ENCODE measurements at regions not wholly inside any gene's neighbourhood (a gene's known extent, or its start where the extent isn't known, plus 50 kb on each side); places are given as distances from the start of the nearest gene placed in this dataset.

- DNase-seq: peak; percentile 31
Measured at GRCh38 chr17:77507111-77507885, 366.5 kb downstream of the SEC14L1 start.

DNA sequence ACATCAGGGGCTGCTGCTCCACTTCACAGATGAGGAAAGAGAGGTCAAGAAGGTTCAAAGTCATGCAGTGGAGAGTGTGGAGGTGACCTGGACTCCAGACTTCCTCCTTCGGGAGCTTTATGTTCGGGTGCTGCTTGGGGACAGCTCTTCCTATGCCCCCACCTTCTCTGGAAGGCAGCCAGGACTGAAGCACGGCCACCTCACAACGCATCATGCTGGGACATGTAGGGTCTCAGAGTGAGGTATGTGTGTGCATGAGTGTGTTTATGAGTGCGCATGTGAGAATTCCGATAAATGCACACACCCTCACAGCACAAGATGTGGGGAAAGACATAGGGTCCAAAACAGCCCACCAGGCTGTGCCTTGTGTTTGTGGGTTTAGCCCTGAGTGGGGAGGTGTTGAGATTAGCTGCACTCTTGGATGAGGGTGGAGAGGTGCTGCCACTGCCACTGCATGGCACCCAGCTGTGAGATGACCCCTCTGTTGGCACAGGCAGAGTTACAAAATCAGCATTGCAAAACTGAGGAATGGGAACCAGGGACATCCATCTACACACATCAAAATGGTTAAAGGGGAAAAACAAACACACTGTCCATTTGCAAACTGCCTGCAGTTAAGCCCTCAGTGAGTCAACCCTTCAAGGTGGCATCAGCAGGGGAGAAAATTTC is 367.4 kb downstream of the SEC14L1 start:
- no peak for DNase-seq

GRCh38 chr17:77509089-77509488 is 368.3 kb downstream of the SEC14L1 start:
- DNase-seq: no peak

DNA sequence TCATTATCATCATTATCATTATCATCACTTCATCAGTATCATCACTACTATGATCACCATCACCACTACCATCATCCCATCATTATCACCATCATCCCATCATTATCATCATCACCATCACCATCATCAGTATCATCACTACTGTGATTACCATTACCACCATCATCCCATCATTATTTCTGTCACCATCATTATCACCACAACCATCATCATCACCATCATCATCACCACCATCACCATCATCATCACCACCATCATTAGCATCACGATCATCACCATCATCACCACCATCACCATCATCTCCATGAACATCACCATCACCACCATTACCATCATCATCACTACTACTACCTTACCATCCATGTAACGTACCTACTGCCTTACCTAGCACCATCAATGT is 368.8 kb downstream of the SEC14L1 start:
- no peak for DNase-seq

DNA sequence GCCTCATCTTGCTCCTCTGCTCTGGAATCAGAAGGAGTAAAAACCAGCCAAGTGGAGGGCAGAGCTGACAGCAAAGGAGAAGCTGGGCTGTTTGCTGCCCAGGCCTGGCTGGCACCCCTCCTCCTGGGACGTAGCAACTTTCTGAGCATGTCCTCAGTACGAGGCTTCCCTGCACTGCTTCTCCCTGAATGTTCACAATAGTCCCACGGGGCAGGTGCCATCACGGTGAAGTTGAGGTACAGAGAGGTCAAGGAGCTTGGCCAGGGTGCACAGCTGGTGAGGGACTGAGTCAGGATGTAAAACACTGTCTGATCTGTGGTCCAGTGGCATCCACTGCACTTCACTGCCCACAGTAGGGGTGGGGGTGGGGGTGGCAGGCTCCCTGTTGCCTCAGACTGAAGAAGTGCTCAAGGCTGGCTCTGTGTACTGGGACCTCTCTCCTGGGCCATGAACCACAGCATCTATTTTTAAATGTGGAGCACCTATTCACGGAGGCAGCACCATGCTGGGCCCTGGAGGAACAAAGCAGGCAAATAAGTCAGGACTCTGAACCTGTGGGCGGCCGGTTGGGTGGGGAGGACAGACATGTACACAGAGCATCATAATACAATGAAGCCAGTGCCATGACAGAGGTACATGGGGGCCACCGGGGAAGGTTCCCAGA is 369.5 kb downstream of the SEC14L1 start:
- DNase-seq: no peak

DNA sequence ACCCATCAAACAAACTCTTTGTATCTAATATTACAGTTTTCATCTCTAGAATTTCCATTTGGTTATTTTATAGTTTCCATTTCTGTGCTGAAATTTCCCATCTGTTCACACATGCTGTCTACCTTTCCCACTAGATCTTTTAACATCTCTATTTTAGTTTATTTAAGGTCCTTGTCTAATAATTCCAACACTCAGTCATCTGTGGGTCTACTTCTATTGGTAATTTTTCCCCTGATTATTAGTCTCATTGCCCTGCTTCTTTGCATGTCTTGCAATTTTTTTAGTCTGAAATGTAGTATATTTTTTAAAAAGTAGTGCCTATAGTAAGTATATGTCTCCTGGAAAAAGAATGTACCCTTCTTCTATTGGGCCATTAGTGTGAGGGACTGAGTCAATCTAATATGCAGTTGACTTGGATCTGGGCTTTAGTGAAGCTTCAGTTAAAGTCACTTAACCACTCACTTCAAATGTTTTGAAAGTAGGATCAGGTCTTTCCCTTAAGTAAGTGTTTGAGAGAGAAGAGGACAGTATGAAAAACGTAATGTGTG is 370.8 kb downstream of the SEC14L1 start:
- no peak for DNase-seq

- DNase-seq: no peak
Measured at GRCh38 chr17:77512062-77512946, 371.5 kb downstream of the SEC14L1 start.

DNA sequence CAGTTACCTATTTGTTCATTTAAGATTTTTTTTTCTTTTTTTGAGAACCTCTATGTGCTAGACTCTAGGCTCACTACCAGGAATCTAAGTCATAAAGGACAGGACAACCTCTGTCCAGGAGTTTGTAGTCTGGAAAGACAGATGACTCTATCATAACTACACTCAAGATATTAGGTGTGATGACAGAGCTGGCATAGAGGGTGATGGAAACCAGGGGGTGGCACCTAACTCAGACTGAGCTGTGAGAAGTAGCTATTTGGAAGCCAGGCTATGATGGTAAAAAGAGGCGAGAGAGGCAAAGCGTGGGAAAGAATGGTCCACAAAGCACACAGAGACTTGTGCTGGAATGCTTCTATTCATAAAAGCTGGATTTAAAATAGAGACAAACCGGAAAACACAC is 372.3 kb downstream of the SEC14L1 start:
- no peak for DNase-seq

- no peak for DNase-seq
Measured at GRCh38 chr17:77515227-77515626, 374.5 kb downstream of the SEC14L1 start.

DNA sequence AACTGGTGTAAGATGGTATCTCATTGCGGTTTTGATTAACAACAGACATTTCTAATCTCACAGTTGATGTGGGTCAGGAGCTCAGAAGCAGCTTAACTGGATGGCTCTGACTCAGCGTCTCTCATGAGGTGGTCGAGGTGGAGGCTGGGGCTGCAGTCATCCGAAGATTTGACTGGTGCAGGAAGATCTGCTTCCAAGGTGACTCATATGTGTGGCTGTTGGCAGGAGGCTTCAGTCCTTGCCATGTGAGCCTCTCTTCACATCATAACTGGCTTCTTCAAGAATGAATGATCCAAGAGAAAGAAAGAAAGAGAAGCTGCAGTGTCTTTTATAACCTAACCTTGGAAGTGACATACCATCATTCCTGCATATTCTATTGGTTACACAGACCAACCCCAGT is 376.1 kb downstream of the SEC14L1 start:
- DNase-seq: no peak

DNA sequence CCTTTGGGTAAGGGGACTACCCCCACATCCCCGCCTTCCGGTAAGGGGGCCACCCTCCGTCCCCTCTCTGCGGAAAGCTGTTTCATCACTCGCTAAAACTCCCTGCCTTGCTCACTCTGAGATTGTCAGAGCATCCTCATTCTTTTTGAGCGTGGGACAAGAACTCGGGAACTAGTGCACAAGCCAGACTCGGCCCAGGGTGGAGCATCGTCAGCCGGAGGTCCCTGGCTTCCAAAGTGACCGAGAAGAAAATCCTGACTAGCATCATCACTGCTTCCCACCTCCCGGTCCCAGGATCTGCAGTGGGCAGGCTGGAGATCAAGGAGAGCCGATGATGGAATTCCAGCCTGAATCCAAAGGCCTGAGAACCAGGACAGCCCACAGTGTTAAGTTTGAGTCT is 380.3 kb downstream of the SEC14L1 start:
- no peak for DNase-seq

GRCh38 chr17:77523540-77523939 is 382.8 kb downstream of the SEC14L1 start:
- DNase-seq: no peak

DNA sequence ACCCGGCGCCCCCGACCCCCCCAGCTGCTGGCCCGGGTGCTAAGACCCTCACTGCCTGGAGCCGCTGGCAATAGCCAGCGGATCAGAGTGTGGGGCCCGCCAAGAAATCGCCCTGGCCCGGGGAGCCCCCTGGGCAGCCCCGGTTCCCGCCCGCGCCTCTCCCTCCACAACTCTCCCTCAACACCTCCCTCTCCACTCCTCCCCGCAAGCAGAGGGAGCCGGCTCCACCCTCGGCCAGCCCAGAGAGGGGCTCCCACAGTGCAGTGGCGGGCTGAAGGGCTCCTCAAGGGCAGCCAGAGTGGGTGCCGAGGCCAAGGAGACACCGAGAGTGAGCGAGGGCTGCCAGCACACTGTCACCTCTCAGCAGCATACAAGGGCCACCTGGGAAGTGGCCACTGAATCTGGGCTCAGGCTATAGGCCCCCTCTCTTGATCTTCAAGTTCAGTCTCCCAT is 385.5 kb downstream of the SEC14L1 start:
- no peak for DNase-seq

GRCh38 chr17:77526728-77527350 is 386.1 kb downstream of the SEC14L1 start:
- no peak for DNase-seq

DNA sequence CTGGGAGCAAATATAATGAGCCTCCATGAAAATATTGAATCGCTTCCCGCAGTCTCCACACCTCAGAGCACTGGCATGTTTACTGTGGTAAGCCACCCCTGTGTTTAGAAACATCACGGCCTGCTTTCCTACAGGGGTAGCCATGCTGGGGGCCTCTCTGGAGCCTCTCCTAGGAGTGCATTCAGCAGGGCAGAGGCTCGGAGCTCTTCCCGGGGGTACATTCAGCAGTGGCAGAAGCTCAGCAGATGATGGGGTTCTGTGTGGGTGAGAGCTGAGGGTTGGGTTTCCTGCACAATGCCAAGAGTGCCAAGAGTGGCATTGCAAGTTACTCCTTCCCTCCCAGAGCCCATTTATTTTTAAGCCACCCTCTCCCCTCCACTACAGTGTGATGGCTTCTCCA is 386.6 kb downstream of the SEC14L1 start:
- no peak for DNase-seq

- no peak for DNase-seq
Measured at GRCh38 chr17:77527836-77528505, 387.2 kb downstream of the SEC14L1 start.

DNA sequence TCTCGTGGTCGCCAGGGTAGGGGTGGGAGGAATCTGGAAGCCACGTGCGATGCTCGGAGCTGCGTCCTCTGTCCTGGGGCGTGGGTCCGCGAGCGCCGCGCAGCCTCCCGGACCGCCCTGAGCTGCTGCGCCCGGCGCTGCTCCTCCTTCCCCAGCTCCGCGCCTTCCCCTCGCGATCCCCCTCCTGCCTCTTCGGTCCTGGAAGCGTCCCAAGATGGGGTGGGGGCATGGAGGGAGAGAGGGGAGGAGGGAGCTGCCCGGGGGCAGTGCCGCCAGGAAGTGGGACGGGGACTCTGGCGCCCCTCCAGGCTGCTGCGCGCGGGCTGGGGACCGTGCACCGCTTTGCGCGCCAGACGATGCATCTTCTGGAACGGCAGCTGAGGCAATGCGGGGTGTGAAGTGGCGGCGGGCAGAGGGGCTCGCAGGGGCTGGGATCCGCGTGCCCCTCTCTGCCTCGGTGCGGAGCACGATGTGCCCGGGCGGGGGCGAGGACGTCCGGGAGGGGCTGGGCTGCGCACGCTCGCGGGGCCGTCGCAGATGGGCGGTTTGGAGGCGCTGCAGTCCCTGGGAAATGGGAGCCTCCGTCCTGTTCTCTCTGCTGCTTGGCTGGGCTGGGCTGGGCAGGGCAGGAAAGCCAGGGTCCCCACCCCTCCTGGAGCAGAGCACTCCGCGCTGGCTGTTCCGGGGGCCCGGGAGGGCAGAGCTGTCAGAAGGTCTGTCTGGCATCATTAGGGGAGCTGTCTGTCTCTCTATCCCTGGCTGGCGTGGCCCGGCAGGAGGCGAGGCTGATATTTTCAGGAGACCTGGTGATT is 388.0 kb downstream of the SEC14L1 start:
- peak; percentile 31 for DNase-seq

- DNase-seq: no peak
Measured at GRCh38 chr17:77529328-77529650, 388.5 kb downstream of the SEC14L1 start.

DNA sequence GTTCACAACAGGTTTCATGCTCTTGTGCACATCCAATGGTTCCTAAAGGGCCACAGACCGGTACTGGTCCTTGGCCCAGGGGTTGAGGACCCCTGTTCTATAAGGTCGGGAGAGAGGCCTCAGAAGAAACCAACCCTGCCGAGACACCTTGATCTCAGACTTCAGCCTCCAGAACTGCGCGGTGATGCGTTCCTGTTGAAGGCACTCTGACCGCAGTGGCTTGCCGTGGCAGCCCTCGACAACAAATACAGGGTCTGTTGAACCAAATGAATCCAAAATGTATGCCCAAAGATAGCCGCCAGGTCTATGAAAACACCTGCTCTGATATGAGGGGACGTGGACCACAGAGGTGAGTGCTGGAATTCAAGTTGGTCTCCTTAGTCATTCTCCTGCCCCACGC is 389.8 kb downstream of the SEC14L1 start:
- DNase-seq: no peak

DNA sequence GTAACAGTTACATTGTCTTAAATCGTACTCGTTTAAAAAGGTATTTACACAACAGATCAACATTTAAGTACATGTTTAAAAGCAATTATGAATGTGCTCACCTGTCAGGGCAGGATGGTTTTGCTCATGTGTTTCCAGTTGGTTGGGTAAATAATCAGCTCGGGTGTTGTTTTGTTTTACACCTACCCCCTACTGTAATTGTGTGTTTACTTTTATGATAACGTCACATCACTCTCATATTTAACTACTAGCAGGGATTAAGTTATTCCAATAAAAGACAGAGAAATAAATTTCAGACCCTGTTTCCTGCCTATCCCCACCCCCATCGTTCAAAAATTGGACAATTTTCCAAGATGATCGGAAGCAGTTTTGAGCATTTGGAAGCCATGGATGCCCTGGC is 390.2 kb downstream of the SEC14L1 start:
- DNase-seq: no peak

DNA sequence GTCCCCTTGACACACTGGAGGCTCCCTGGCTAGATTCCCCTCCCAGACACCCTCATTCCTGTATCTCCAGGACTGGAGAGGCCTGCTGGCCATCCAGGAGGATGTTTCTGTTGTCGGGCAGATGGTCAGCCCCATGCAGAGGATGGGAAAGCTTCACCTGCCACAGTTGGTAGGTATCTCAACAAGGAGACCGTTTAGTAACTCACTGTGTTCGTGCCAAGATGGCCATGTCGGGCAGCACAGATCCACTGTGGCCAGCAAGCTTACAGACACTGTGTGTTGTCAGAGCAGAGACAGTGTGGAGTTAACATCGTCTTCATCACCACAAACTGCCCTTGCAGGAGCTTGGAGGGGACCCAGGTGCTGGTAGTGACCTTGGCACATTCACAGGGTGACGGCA is 390.9 kb downstream of the SEC14L1 start:
- DNase-seq: no peak

All from RPMI8226 (cell line).